Neural crest cell (in vitro differentiated cells): ENCODE measurements at regions not wholly inside any gene's neighbourhood (a gene's known extent, or its start where the extent isn't known, plus 50 kb on each side); places are given as distances from the start of the nearest gene placed in this dataset.

Experiments
- DNase-seq: peaks from one replicate; pipeline ENCODE4 v3.0.0; 2021; ENCODE audit warnings: low read depth, mixed read lengths, low spot score
- H3K27ac Mint-ChIP-seq: one replicate; pipeline ENCODE4 v1.8.0; 2021; ENCODE audit warnings: mild to moderate bottlenecking, mixed read lengths; ENCODE audit not compliant: unreplicated experiment
- H3K27me3 Mint-ChIP-seq: 2 replicates; pipeline ENCODE4 v1.8.0; 2021; ENCODE audit warnings: low read depth, mild to moderate bottlenecking, mixed read lengths
- H3K36me3 Mint-ChIP-seq: 2 replicates; pipeline ENCODE4 v1.8.0; 2021; ENCODE audit warnings: low read depth, mild to moderate bottlenecking, mixed read lengths
- H3K4me1 Mint-ChIP-seq: 2 replicates; pipeline ENCODE4 v1.8.0; 2021; ENCODE audit warnings: mixed read lengths
- H3K4me3 Mint-ChIP-seq: one replicate; pipeline ENCODE4 v1.8.0; 2021; ENCODE audit warnings: mild to moderate bottlenecking, mixed read lengths
- H3K9me3 Mint-ChIP-seq: 2 replicates; pipeline ENCODE4 v1.8.0; 2021; ENCODE audit warnings: mixed read lengths
- TF ChIP-seq, protein P1 (sequence below): fragments of 200-600 bp; sonication (generic); conservative IDR thresholded peaks from 2 replicates; pipeline ENCODE4 v1.5.0; 2021; ENCODE audit warnings: antibody characterized with exemption, mild to moderate bottlenecking

DNA sequence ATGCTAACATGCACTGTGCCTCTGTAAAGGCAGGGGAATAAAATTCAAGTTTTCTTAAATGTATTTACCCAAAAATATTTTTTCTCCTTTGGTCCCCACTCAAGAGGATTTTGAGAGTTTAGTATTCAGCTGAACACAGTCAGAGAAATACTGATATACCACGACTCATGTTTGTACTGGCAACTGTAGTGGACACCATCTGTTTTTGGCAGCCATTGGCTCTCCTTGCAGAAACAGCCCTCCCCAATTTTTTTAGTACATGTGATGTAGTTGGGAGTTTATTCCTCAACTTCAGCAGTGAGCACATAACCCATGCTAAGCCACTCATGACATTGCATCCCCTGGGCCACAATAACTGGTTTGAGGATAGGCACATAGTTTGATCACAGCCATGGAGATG, 154.8 kb upstream of the POU3F1 start:
- Mint-ChIP-seq H3K36me3 (peaks cover 2% of the 10 kb centered on the region), H3K27me3 (no peaks in the 10 kb centered on the region), H3K27ac (no peak overlapping the region), H3K4me1 (peaks cover 9% of the 10 kb centered on the region), H3K9me3 (peaks cover 3% of the 10 kb centered on the region), H3K4me3 (no peak overlapping the region)
- no peak for DNase-seq
- TF ChIP-seq, protein P1, sequence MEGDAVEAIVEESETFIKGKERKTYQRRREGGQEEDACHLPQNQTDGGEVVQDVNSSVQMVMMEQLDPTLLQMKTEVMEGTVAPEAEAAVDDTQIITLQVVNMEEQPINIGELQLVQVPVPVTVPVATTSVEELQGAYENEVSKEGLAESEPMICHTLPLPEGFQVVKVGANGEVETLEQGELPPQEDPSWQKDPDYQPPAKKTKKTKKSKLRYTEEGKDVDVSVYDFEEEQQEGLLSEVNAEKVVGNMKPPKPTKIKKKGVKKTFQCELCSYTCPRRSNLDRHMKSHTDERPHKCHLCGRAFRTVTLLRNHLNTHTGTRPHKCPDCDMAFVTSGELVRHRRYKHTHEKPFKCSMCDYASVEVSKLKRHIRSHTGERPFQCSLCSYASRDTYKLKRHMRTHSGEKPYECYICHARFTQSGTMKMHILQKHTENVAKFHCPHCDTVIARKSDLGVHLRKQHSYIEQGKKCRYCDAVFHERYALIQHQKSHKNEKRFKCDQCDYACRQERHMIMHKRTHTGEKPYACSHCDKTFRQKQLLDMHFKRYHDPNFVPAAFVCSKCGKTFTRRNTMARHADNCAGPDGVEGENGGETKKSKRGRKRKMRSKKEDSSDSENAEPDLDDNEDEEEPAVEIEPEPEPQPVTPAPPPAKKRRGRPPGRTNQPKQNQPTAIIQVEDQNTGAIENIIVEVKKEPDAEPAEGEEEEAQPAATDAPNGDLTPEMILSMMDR, result no peak

DNA sequence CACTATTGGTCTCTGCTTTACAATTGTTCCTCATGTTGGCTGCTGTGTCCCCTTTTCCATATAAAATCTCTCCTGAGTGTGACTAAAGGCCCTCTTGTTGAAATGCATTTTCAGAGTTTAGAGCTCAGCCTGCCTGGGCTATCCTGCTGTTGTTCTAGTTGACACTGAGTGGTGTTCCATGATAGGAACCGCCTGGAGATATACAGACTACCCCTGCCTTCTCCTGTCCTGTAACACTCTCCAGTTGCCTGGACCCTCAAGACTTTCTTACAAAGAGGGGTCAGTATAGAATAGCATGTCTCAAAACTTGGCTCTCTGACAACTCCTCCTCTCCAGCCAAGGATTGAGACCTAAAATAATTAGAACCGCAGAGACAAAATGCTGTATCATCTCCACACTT, 152.0 kb upstream of the POU3F1 start:
- H3K4me3 Mint-ChIP-seq, result no peak overlapping the region
- peaks cover 2% of the 10 kb centered on the region for H3K36me3 Mint-ChIP-seq
- H3K9me3 Mint-ChIP-seq, result peaks cover 3% of the 10 kb centered on the region
- no peak for DNase-seq
- no peaks in the 10 kb centered on the region for H3K27me3 Mint-ChIP-seq
- peak overlapping the region; percentile 59 for H3K27ac Mint-ChIP-seq
- H3K4me1 Mint-ChIP-seq, result peaks cover 13% of the 10 kb centered on the region
- TF ChIP-seq, protein P1, result no peak

DNA sequence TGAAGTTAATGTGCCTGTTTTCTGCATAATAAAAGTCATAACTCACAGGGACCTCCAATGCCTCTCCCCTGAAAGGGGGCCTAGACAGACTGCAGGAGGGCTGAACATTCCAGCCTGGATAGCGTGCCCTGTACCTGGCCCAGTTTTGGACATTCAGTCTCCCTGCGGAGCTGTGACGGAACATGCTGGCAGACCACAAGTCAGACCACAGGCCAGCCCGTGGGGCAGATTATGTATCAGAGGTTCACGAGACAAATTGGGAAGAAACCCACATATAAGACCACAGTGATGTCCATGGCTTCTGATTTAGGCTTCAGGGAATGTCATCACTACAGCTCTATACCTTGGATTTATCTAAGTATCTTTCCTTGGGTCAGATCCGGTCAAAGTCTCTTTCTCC, 151.5 kb upstream of the POU3F1 start:
- H3K9me3 Mint-ChIP-seq, result peaks cover 3% of the 10 kb centered on the region
- peaks cover 2% of the 10 kb centered on the region for H3K36me3 Mint-ChIP-seq
- H3K4me3 Mint-ChIP-seq, result no peak overlapping the region
- no peak for DNase-seq
- TF ChIP-seq, protein P1, result no peak
- peak overlapping the region; percentile 59 for H3K27ac Mint-ChIP-seq
- H3K27me3 Mint-ChIP-seq, result no peaks in the 10 kb centered on the region
- peaks cover 13% of the 10 kb centered on the region for H3K4me1 Mint-ChIP-seq

DNA sequence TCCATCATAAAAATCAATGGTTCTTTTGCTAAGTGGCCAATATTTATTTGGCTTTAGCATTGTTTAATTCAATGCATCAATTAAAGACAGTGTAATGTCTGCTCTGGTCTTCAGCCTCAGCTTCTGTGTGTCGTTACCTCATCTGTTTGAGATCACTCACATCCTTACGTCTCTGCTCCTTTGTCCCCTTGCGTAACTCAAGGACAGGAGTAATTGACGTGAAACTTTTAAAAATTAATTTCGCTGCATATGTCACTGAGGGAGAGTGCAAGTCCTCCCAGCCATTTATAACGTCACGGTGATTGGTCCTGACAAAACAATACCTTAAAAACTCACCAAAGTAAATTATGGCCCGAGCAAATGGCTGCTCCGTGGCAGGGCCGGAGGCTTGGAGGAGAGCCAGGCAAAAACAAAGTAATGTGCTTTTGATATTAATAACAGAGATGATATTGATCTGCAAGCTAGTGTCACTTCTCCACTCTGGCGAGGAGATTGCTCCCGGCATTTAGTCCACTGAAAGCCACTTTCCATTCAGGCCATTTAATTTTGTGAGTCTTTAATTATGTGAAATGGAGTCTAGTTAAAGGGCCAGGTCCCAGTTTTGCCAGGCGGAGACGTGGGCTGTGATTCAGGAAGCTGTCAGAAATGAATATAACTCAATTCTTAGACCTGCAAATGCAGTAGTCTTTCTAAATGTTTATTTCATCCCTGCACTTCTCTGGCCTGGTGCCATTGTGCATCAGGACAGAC, 150.9 kb upstream of the POU3F1 start:
- H3K27ac Mint-ChIP-seq, result no peak overlapping the region
- H3K9me3 Mint-ChIP-seq, result peaks cover 3% of the 10 kb centered on the region
- peaks cover 2% of the 10 kb centered on the region for H3K36me3 Mint-ChIP-seq
- no peak overlapping the region for H3K4me3 Mint-ChIP-seq
- DNase-seq, result no peak
- H3K4me1 Mint-ChIP-seq, result peaks cover 13% of the 10 kb centered on the region
- no peaks in the 10 kb centered on the region for H3K27me3 Mint-ChIP-seq
- TF ChIP-seq, protein P1, result no peak

DNA sequence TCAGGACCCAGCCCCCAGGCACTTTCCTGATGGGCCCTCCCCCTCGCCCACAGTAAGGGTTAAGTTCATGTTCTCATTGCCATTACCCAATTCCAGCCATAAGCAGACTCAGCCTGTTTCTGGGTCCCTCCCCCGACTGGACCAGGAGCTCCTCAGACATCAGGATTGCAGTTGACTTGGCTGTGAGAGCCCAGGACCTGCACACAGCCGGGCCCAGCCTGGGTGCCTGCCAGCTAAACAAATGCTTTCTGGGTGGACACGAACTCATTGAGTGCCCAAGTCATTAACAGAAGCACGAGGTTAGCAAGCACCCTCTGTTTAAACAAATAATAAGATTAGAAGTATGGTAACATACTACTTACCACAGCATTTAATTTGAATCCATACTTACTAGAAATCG, 147.9 kb upstream of the POU3F1 start:
- Mint-ChIP-seq H3K27me3 (no peaks in the 10 kb centered on the region), H3K27ac (peak overlapping the region; percentile 71)

More for the DNA sequence above, 147.9 kb upstream of the POU3F1 start:
- Mint-ChIP-seq H3K4me1 (peaks cover 18% of the 10 kb centered on the region), H3K4me3 (no peak overlapping the region), H3K36me3 (no peaks in the 10 kb centered on the region), H3K9me3 (no peaks in the 10 kb centered on the region)
- no peak for DNase-seq
- TF ChIP-seq, protein P1, result no peak
